ENCODE measurements at regions not wholly inside any gene's neighbourhood (a gene's known extent, or its start where the extent isn't known, plus 50 kb on each side); places are given as distances from the start of the nearest gene placed in this dataset.

- no peak overlapping the region for H3K4me3 Mint-ChIP-seq
- peak overlapping the region; percentile 19 for H3K27ac Mint-ChIP-seq
- CTCF ChIA-PET, result interaction anchor here (0.8 to 1.6 kb wide), 6 partner anchors 11 to 131 kb away, joined by 3 to 16 read pairs (median 4); no protein-coding TSS in a partner anchor
These were observed 59.9 kb upstream of the FBRSL1 start for GRCh38 chr12:132429946-132430643.

GRCh38 chr12:132429602-132429945, 60.4 kb upstream of the FBRSL1 start:
- H3K27ac Mint-ChIP-seq, result no peak overlapping the region

More at GRCh38 chr12:132429946-132430643, 59.9 kb upstream of the FBRSL1 start:
- ATAC-seq (peak; percentile 97), DNase-seq (peak; percentile 79)
- Mint-ChIP-seq H3K4me1 (peaks cover 18% of the 10 kb centered on the region), H3K9me3 (ENCODE audit: low read depth) (no peaks in the 10 kb centered on the region), H3K27me3 (peaks cover 15% of the 10 kb centered on the region), H3K36me3 (no peaks in the 10 kb centered on the region)

GRCh38 chr12:132428936-132429601, 60.9 kb upstream of the FBRSL1 start:
- H3K27ac Mint-ChIP-seq, result no peak overlapping the region
- H3K27me3 Mint-ChIP-seq, result peaks cover 12% of the 10 kb centered on the region
- H3K9me3 Mint-ChIP-seq (ENCODE audit: low read depth), result peaks cover 3% of the 10 kb centered on the region
- ATAC-seq (no peak), DNase-seq (no peak)
- CTCF ChIA-PET, result interaction anchor here (1.2 to 2.3 kb wide), 2 partner anchors 9 to 14 kb away, joined by 6 to 15 read pairs; no protein-coding TSS in a partner anchor
- H3K4me1 Mint-ChIP-seq, result peaks cover 18% of the 10 kb centered on the region
- no peak overlapping the region for H3K4me3 Mint-ChIP-seq
- no peaks in the 10 kb centered on the region for H3K36me3 Mint-ChIP-seq

More at GRCh38 chr12:132429602-132429945, 60.4 kb upstream of the FBRSL1 start:
- CTCF ChIA-PET, result interaction anchor here (1.2 to 1.6 kb wide), 3 partner anchors 14 to 132 kb away, joined by 4 to 16 read pairs (median 5); no protein-coding TSS in a partner anchor
- H3K36me3 Mint-ChIP-seq, result no peaks in the 10 kb centered on the region
- no peak overlapping the region for H3K4me3 Mint-ChIP-seq
- H3K27me3 Mint-ChIP-seq, result peaks cover 12% of the 10 kb centered on the region
- DNase-seq (no peak), ATAC-seq (no peak)
- H3K9me3 Mint-ChIP-seq (ENCODE audit: low read depth), result peaks cover 3% of the 10 kb centered on the region
- peaks cover 18% of the 10 kb centered on the region for H3K4me1 Mint-ChIP-seq

GRCh38 chr12:132427999-132428935, 61.7 kb upstream of the FBRSL1 start:
- H3K27ac Mint-ChIP-seq, result no peak overlapping the region
- CTCF ChIA-PET, result interaction anchor here (1.2 to 2.3 kb wide), 2 partner anchors 9 to 13 kb away, joined by 6 to 15 read pairs; no protein-coding TSS in a partner anchor
- no peaks in the 10 kb centered on the region for H3K36me3 Mint-ChIP-seq
- H3K4me1 Mint-ChIP-seq, result peaks cover 16% of the 10 kb centered on the region
- no peak for DNase-seq
- H3K4me3 Mint-ChIP-seq, result no peak overlapping the region
- peaks cover 12% of the 10 kb centered on the region for H3K27me3 Mint-ChIP-seq
- peaks cover 3% of the 10 kb centered on the region for H3K9me3 Mint-ChIP-seq (ENCODE audit: low read depth)
- ATAC-seq, result no peak

GRCh38 chr12:132427174-132427768, 62.7 kb upstream of the FBRSL1 start:
- H3K4me1 Mint-ChIP-seq, result peaks cover 15% of the 10 kb centered on the region
- peaks cover 17% of the 10 kb centered on the region for H3K27me3 Mint-ChIP-seq
- no peak overlapping the region for H3K4me3 Mint-ChIP-seq
- H3K9me3 Mint-ChIP-seq (ENCODE audit: low read depth), result peaks cover 3% of the 10 kb centered on the region
- CTCF ChIA-PET, result interaction anchor here (1.4 to 2.3 kb wide), 2 partner anchors 12 to 96 kb away, joined by 4 to 15 read pairs; no protein-coding TSS in a partner anchor
- H3K36me3 Mint-ChIP-seq, result no peaks in the 10 kb centered on the region
- DNase-seq (no peak), ATAC-seq (no peak)
- no peak overlapping the region for H3K27ac Mint-ChIP-seq

- Mint-ChIP-seq H3K4me3 (no peak overlapping the region), H3K9me3 (ENCODE audit: low read depth) (peaks cover 3% of the 10 kb centered on the region), H3K36me3 (no peaks in the 10 kb centered on the region), H3K27me3 (peaks cover 17% of the 10 kb centered on the region), H3K27ac (no peak overlapping the region), H3K4me1 (peaks cover 15% of the 10 kb centered on the region)
- ATAC-seq, result no peak
- no peak for DNase-seq
- CTCF ChIA-PET, result interaction anchor here (1.4 to 2.3 kb wide), 2 partner anchors 11 to 97 kb away, joined by 4 to 15 read pairs; no protein-coding TSS in a partner anchor
These were observed 63.4 kb upstream of the FBRSL1 start for GRCh38 chr12:132426349-132427173.

- Mint-ChIP-seq H3K36me3 (no peaks in the 10 kb centered on the region), H3K9me3 (ENCODE audit: low read depth) (peaks cover 3% of the 10 kb centered on the region), H3K4me3 (no peak overlapping the region), H3K27me3 (peaks cover 17% of the 10 kb centered on the region), H3K4me1 (peaks cover 7% of the 10 kb centered on the region), H3K27ac (no peak overlapping the region)
- DNase-seq, result no peak
- ATAC-seq, result no peak
- CTCF ChIA-PET, result no interaction called here
These were observed 65.1 kb upstream of the FBRSL1 start for GRCh38 chr12:132424811-132425210.

GRCh38 chr12:132423820-132424645, 65.9 kb upstream of the FBRSL1 start:
- Mint-ChIP-seq H3K27me3 (peaks cover 14% of the 10 kb centered on the region), H3K27ac (no peak overlapping the region), H3K4me3 (no peak overlapping the region), H3K4me1 (peaks cover under 1% of the 10 kb centered on the region), H3K36me3 (no peaks in the 10 kb centered on the region), H3K9me3 (ENCODE audit: low read depth) (peaks cover 3% of the 10 kb centered on the region)
- no peak for ATAC-seq
- CTCF ChIA-PET, result no interaction called here
- no peak for DNase-seq

- Mint-ChIP-seq H3K4me1 (no peaks in the 10 kb centered on the region), H3K9me3 (ENCODE audit: low read depth) (peaks cover 3% of the 10 kb centered on the region), H3K27ac (no peak overlapping the region), H3K36me3 (no peaks in the 10 kb centered on the region), H3K27me3 (peaks cover 13% of the 10 kb centered on the region), H3K4me3 (no peak overlapping the region)
- DNase-seq, result no peak
- CTCF ChIA-PET, result no interaction called here
- no peak for ATAC-seq
These were observed 66.6 kb upstream of the FBRSL1 start for GRCh38 chr12:132423251-132423819.

GRCh38 chr12:132422381-132423043, 67.4 kb upstream of the FBRSL1 start:
- Mint-ChIP-seq H3K9me3 (ENCODE audit: low read depth) (peaks cover 3% of the 10 kb centered on the region), H3K36me3 (no peaks in the 10 kb centered on the region), H3K27ac (no peak overlapping the region)

GRCh38 chr12:132422040-132422380, 67.9 kb upstream of the FBRSL1 start:
- Mint-ChIP-seq H3K27me3 (peaks cover 10% of the 10 kb centered on the region), H3K36me3 (no peaks in the 10 kb centered on the region), H3K27ac (no peak overlapping the region), H3K9me3 (ENCODE audit: low read depth) (peaks cover 3% of the 10 kb centered on the region), H3K4me3 (no peak overlapping the region), H3K4me1 (no peaks in the 10 kb centered on the region)
- ATAC-seq (no peak), DNase-seq (no peak)
- CTCF ChIA-PET, result no interaction called here

More at GRCh38 chr12:132422381-132423043, 67.4 kb upstream of the FBRSL1 start:
- peak; percentile 39 for ATAC-seq
- Mint-ChIP-seq H3K27me3 (peaks cover 10% of the 10 kb centered on the region), H3K4me1 (no peaks in the 10 kb centered on the region), H3K4me3 (no peak overlapping the region)
- CTCF ChIA-PET, result no interaction called here
- DNase-seq, result no peak
